GM18519 (cell line): ENCODE measurements at regions not wholly inside any gene's neighbourhood (a gene's known extent, or its start where the extent isn't known, plus 50 kb on each side); places are given as distances from the start of the nearest gene placed in this dataset.

Experiments used
- ATAC-seq: cut with Tn5 transposase; IDR thresholded peaks from one replicate; pipeline ENCODE4 v1.9.1; 2021; ENCODE audit warnings: mild to moderate bottlenecking, moderate library complexity; ENCODE audit not compliant: unreplicated experiment, low FRiP score

- ATAC-seq: no peak
Measured at GRCh38 chrX:39372115-39372514, 570.9 kb downstream of the MID1IP1 start.

- no peak for ATAC-seq
Measured at GRCh38 chrX:39377157-39377556, 575.9 kb downstream of the MID1IP1 start.

GRCh38 chrX:39377773-39378172, 576.5 kb downstream of the MID1IP1 start:
- ATAC-seq: no peak

- ATAC-seq: no peak
Measured at GRCh38 chrX:39381422-39381821, 580.2 kb downstream of the MID1IP1 start.

GRCh38 chrX:39384996-39385395, 583.7 kb downstream of the MID1IP1 start:
- no peak for ATAC-seq

GRCh38 chrX:39388730-39389129, 587.5 kb downstream of the MID1IP1 start:
- no peak for ATAC-seq

- no peak for ATAC-seq
Measured at GRCh38 chrX:39396358-39396995, 595.2 kb downstream of the MID1IP1 start.

GRCh38 chrX:39397561-39398199, 596.4 kb downstream of the MID1IP1 start:
- ATAC-seq: no peak

GRCh38 chrX:39398215-39398962, 597.1 kb downstream of the MID1IP1 start:
- ATAC-seq: no peak

GRCh38 chrX:39398963-39399261, 597.7 kb downstream of the MID1IP1 start:
- ATAC-seq: no peak

- no peak for ATAC-seq
Measured at GRCh38 chrX:39399387-39399786, 598.1 kb downstream of the MID1IP1 start.

- no peak for ATAC-seq
Measured at GRCh38 chrX:39401483-39402110, 600.3 kb downstream of the MID1IP1 start.

GRCh38 chrX:39402158-39402557, 600.9 kb downstream of the MID1IP1 start:
- no peak for ATAC-seq

GRCh38 chrX:39406799-39407198, 605.5 kb downstream of the MID1IP1 start:
- no peak for ATAC-seq

- no peak for ATAC-seq
Measured at GRCh38 chrX:39409246-39409917, 608.1 kb downstream of the MID1IP1 start.

GRCh38 chrX:39414290-39414854, 613.1 kb downstream of the MID1IP1 start:
- ATAC-seq: no peak

- ATAC-seq: no peak
Measured at GRCh38 chrX:39416547-39417260, 615.4 kb downstream of the MID1IP1 start.

- no peak for ATAC-seq
Measured at GRCh38 chrX:39418254-39418704, 617.0 kb downstream of the MID1IP1 start.

- ATAC-seq: no peak
Measured at GRCh38 chrX:39418731-39419638, 617.7 kb downstream of the MID1IP1 start.
